ENCODE measurements at regions not wholly inside any gene's neighbourhood (a gene's known extent, or its start where the extent isn't known, plus 50 kb on each side); places are given as distances from the start of the nearest gene placed in this dataset.
"Not testable (repeated sequence)": the region's sequence is repeated elsewhere in the genome, so short reads cannot be mapped to it uniquely, and the experiment has no call there.

GRCh38 chr10:71106151-71106550, 106.2 kb upstream of the UNC5B start:
- TF ChIP-seq CTCF (IDR thresholded peaks at IDR 0.05 in 2 of 3, conservative IDR thresholded peaks at IDR 0.05 in 1 of 3; ENCODE audit: borderline replicate concordance in 1 of 3, insufficient read depth in 1 of 3, low read depth in 2 of 3, low read length in 2 of 3); REST (IDR thresholded peaks at IDR 0.05; ENCODE audit: low read depth); TCF7L2 (IDR thresholded peaks at IDR 0.05; ENCODE audit: borderline replicate concordance, extremely low read depth, insufficient read depth, insufficient read length); MAX (IDR thresholded peaks at IDR 0.05); ZNF274 (IDR thresholded peaks at IDR 0.05; ENCODE audit: low read depth, low read length); FOSL1 (IDR thresholded peaks at IDR 0.05; ENCODE audit: low read depth); CEBPB (IDR thresholded peaks at IDR 0.05; ENCODE audit: low read depth); POLR2AphosphoS5 (IDR thresholded peaks at IDR 0.05; ENCODE audit: low read depth, low read length): not testable (repeated sequence)

All from HCT116 (cell line).